SK-N-SH (cell line): ENCODE measurements at regions not wholly inside any gene's neighbourhood (a gene's known extent, or its start where the extent isn't known, plus 50 kb on each side); places are given as distances from the start of the nearest gene placed in this dataset.

Experiments
- CHD2 ChIP-seq: fragments of 150-350 bp; IDR thresholded peaks from 2 replicates; pipeline ENCODE4 v1.6.1; 2018; ENCODE audit warnings: low read length; ENCODE audit not compliant: partially characterized antibody
- FOXM1 ChIP-seq: IDR thresholded peaks from 2 replicates; pipeline ENCODE4 v1.4.0; 2012; ENCODE audit warnings: low read depth, mild to moderate bottlenecking
- NRF1 ChIP-seq: IDR thresholded peaks from 2 replicates; pipeline ENCODE4 v1.6.1; 2012; ENCODE audit warnings: low read depth, mild to moderate bottlenecking, low read length
- RFX5 ChIP-seq: IDR thresholded peaks from 2 replicates; pipeline ENCODE4 v1.6.1; 2012; ENCODE audit warnings: mild to moderate bottlenecking, improper control_type of control experiment, low read length
- TF ChIP-seq, protein P1 (sequence below): fragments of 200-600 bp; sonication (generic); IDR thresholded peaks from 2 replicates; pipeline ENCODE4 v1.6.1; 2017; ENCODE audit warnings: antibody characterized with exemption, mild to moderate bottlenecking, moderate library complexity
- TF ChIP-seq, protein P2 (sequence below): IDR thresholded peaks from 2 replicates; pipeline ENCODE4 v1.4.0; 2012; ENCODE audit warnings: low read depth
- TF ChIP-seq, protein P3 (sequence below): IDR thresholded peaks from 2 replicates; pipeline ENCODE4 v1.4.0; 2012; ENCODE audit warnings: low read depth, borderline replicate concordance

DNA sequence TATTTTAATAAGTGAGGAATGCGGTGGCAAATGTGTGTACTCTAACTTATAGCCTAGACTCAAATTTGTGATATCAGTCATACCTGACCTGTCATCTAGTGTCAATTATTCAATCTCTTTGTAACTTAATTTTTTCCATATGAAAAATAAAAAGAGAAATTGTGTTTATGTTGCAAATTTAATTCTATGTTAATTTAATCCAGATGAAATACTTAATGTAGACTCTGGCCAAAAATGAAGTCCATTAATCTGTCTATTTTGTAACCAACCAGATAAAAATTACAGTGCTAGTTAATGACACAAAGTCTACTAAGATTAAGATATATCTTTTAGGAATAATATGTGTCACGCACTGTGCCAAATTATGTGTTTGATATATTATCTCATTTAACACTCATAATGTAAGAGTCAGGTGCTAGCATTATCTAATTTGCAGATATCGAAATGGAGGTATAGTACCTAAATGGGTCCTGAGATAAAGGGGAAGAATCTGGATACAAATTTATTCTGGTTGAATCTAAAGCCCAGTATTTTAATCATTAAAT is 712.1 kb downstream of the KCTD16 start:
- TF ChIP-seq, protein P1, sequence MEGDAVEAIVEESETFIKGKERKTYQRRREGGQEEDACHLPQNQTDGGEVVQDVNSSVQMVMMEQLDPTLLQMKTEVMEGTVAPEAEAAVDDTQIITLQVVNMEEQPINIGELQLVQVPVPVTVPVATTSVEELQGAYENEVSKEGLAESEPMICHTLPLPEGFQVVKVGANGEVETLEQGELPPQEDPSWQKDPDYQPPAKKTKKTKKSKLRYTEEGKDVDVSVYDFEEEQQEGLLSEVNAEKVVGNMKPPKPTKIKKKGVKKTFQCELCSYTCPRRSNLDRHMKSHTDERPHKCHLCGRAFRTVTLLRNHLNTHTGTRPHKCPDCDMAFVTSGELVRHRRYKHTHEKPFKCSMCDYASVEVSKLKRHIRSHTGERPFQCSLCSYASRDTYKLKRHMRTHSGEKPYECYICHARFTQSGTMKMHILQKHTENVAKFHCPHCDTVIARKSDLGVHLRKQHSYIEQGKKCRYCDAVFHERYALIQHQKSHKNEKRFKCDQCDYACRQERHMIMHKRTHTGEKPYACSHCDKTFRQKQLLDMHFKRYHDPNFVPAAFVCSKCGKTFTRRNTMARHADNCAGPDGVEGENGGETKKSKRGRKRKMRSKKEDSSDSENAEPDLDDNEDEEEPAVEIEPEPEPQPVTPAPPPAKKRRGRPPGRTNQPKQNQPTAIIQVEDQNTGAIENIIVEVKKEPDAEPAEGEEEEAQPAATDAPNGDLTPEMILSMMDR, result no peak
- TF ChIP-seq, protein P2, sequence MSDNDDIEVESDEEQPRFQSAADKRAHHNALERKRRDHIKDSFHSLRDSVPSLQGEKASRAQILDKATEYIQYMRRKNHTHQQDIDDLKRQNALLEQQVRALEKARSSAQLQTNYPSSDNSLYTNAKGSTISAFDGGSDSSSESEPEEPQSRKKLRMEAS, result no peak
- TF ChIP-seq CHD2 (no peak), RFX5 (no peak), FOXM1 (no peak), NRF1 (no peak)
- TF ChIP-seq, protein P3, sequence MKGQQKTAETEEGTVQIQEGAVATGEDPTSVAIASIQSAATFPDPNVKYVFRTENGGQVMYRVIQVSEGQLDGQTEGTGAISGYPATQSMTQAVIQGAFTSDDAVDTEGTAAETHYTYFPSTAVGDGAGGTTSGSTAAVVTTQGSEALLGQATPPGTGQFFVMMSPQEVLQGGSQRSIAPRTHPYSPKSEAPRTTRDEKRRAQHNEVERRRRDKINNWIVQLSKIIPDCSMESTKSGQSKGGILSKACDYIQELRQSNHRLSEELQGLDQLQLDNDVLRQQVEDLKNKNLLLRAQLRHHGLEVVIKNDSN, result no peak
